ENCODE measurements at regions not wholly inside any gene's neighbourhood (a gene's known extent, or its start where the extent isn't known, plus 50 kb on each side); places are given as distances from the start of the nearest gene placed in this dataset.

DNA sequence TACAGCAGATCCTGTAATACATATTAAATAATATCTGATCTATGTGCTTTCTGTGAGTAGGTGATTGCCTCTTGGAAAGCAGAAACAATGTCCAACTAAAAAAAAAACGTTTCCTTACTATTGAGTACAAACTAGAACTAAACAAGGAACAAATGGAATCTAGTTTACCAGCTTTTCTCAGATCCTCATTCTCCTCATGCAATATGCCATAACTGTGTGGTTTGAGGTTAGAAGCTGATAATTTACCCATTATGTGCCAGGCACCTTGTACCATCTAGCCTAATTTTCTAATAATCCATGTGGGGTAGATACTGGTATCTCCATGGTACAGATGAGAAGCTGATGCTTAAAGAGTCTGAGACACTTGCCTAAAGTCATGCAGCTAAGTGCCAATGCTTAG is 154.7 kb downstream of the PTGER3 start:
- no peak for DNase-seq
- POLR2A ChIA-PET (ENCODE audit: partially characterized antibody): no interaction called here
- no peak overlapping the region for H3K27ac Mint-ChIP-seq

DNA sequence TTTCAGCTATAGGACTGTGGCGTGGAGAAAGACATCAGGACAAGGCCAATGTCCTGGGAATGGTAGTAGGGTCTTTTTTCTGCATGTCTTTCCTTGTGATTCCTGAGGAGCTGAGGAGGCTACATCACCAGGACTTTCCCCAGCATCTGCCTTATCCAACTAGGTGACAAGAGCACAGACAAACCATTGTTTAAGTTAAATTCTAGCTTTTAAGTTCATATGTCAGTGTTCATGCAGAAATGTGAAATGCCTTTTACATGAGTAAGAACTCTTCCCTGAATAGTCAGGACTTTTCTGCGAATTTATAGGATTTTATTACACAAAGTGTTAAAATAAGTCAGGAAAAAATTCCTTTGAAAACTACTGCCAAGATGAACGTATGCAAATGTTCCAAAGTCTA is 154.2 kb downstream of the PTGER3 start:
- Histone ChIP-seq H3K4me1 (ENCODE audit: insufficient read depth, low read length) (no peaks in the 10 kb centered on the region), H3K36me3 (ENCODE audit: insufficient read depth, low read length) (no peaks in the 10 kb centered on the region), H3K4me3 (ENCODE audit: low read length in 2 of 2) (no peak overlapping the region), H3K9me3 (ENCODE audit: control insufficient read depth in 1 of 2, low read length in 2 of 2) (no peaks in the 10 kb centered on the region), H3K27ac (ENCODE audit: low read depth, low read length) (no peak overlapping the region), H3K27me3 (ENCODE audit: insufficient read depth, low read length) (no peaks in the 10 kb centered on the region)
- Mint-ChIP-seq H3K4me3 (no peak overlapping the region), H3K36me3 (no peaks in the 10 kb centered on the region), H3K27ac (no peak overlapping the region), H3K9me3 (peaks cover 0 to 3% (median 0%) of the 10 kb centered on the region in 8 donors), H3K4me1 (no peaks in the 10 kb centered on the region), H3K27me3 (peaks cover 0 to 2% of the 10 kb centered on the region in 2 donors)
- intact Hi-C loops (cut with micrococcal nuclease): no loop called here
- DNase-seq: no peak
- CTCF ChIA-PET (ENCODE audit: partially characterized antibody): no interaction called here
- POLR2A ChIA-PET (ENCODE audit: partially characterized antibody): no interaction called here

More for the DNA sequence above, 154.7 kb downstream of the PTGER3 start:
- Histone ChIP-seq H3K4me3 (ENCODE audit: low read length in 2 of 2) (no peak overlapping the region), H3K9me3 (ENCODE audit: control insufficient read depth in 1 of 2, low read length in 2 of 2) (no peaks in the 10 kb centered on the region), H3K4me1 (ENCODE audit: insufficient read depth, low read length) (no peaks in the 10 kb centered on the region), H3K27me3 (ENCODE audit: insufficient read depth, low read length) (no peaks in the 10 kb centered on the region), H3K27ac (ENCODE audit: low read depth, low read length) (no peak overlapping the region), H3K36me3 (ENCODE audit: insufficient read depth, low read length) (no peaks in the 10 kb centered on the region)
- H3K4me3 Mint-ChIP-seq: no peak overlapping the region
- no peaks in the 10 kb centered on the region for H3K4me1 Mint-ChIP-seq
- H3K9me3 Mint-ChIP-seq: peaks cover 0 to 2% (median 0%) of the 10 kb centered on the region in 8 donors
- no peaks in the 10 kb centered on the region for H3K27me3 Mint-ChIP-seq
- CTCF ChIA-PET (ENCODE audit: partially characterized antibody): no interaction called here
- intact Hi-C loops (cut with micrococcal nuclease): no loop called here
- no peaks in the 10 kb centered on the region for H3K36me3 Mint-ChIP-seq

DNA sequence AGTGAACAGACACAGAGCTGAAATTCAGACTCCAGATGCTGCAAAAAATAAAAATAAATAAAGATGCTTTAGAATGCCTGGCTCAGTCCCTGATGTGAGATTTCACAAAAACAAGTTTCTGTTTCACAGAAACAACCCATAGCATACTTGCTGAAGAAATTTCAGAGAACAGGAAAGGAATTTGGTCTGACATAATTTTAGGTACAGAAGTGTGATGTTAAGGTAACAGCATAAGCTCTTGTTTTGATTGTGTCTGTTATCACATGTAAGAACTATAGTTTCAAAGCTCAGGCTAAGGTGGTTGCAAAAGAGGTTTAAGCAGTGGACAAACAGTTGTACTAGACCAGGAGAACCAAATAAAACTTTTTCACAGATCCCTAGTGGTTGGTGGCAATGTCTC is 152.1 kb downstream of the PTGER3 start:
- Histone ChIP-seq H3K9me3 (ENCODE audit: control insufficient read depth in 1 of 2, low read length in 2 of 2) (no peaks in the 10 kb centered on the region), H3K4me1 (ENCODE audit: insufficient read depth, low read length) (no peaks in the 10 kb centered on the region), H3K27me3 (ENCODE audit: insufficient read depth, low read length) (no peaks in the 10 kb centered on the region), H3K36me3 (ENCODE audit: insufficient read depth, low read length) (no peaks in the 10 kb centered on the region), H3K4me3 (ENCODE audit: low read length in 2 of 2) (no peak overlapping the region), H3K27ac (ENCODE audit: low read depth, low read length) (no peak overlapping the region)
- Mint-ChIP-seq H3K27ac (no peak overlapping the region), H3K9me3 (peaks cover 0 to 3% (median 0%) of the 10 kb centered on the region in 8 donors), H3K4me3 (no peak overlapping the region), H3K36me3 (no peaks in the 10 kb centered on the region), H3K27me3 (peaks cover 0 to 2% of the 10 kb centered on the region in 2 donors), H3K4me1 (no peaks in the 10 kb centered on the region)
- no peak for DNase-seq
- intact Hi-C loops (cut with micrococcal nuclease): no loop called here
- ChIA-PET CTCF (ENCODE audit: partially characterized antibody) (no interaction called here), POLR2A (ENCODE audit: partially characterized antibody) (no interaction called here)

DNA sequence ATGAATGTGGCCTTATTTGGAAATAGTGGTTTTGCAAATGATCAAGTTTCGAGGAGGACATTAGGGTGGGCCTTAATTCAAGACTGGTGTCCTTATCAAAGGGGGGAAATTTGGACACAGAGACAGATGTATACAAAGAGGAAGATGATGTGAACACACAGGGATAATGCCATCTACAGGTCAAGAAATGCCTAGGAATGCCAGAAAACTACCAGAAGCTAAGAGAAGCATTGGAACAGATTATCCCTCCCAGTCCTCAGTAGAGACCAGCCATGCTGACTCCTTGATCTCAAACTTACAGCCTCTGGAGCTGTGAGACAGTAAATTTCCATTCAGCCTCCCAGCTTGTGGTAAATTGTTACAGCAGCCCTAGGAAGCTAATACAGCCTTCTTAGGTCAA is 151.4 kb downstream of the PTGER3 start:
- intact Hi-C loops (cut with micrococcal nuclease): no loop called here
- no peaks in the 10 kb centered on the region for H3K9me3 ChIP-seq (ENCODE audit: control insufficient read depth in 1 of 2, low read length in 2 of 2)
- ChIA-PET CTCF (ENCODE audit: partially characterized antibody) (no interaction called here), POLR2A (ENCODE audit: partially characterized antibody) (no interaction called here)
- H3K27ac ChIP-seq (ENCODE audit: low read depth, low read length): no peak overlapping the region
- no peak for DNase-seq
- peaks cover 0 to 2% of the 10 kb centered on the region in 2 donors for H3K27me3 Mint-ChIP-seq
- no peaks in the 10 kb centered on the region for H3K36me3 ChIP-seq (ENCODE audit: insufficient read depth, low read length)
- H3K9me3 Mint-ChIP-seq: peaks cover 0 to 3% (median 0%) of the 10 kb centered on the region in 8 donors
- no peak overlapping the region for H3K27ac Mint-ChIP-seq
- no peaks in the 10 kb centered on the region for H3K27me3 ChIP-seq (ENCODE audit: insufficient read depth, low read length)
- no peak overlapping the region for H3K4me3 ChIP-seq (ENCODE audit: low read length in 2 of 2)
- H3K4me1 Mint-ChIP-seq: no peaks in the 10 kb centered on the region
- no peaks in the 10 kb centered on the region for H3K36me3 Mint-ChIP-seq
- no peaks in the 10 kb centered on the region for H3K4me1 ChIP-seq (ENCODE audit: insufficient read depth, low read length)
- no peak overlapping the region for H3K4me3 Mint-ChIP-seq

DNA sequence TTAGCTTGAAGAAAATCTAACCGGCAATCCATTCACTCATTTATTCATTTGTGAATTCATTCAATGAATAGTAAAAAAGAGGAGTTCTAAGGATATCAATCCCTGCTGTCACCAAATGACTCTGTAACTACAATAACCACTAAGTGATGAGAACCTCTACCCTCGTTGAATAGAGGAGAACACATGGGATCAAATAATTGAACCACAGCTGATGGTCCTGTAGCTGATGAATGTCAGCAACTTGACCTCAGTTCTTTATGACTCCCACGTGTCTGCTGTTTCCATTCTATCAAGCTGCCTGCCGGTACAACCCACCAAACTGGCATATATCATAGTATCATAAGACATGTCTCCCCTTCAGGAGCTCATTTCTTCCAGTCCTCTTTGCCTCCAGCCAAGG is 150.3 kb downstream of the PTGER3 start:
- Mint-ChIP-seq H3K27me3 (peaks cover 0 to 2% of the 10 kb centered on the region in 2 donors), H3K9me3 (peaks cover 0 to 3% (median 0%) of the 10 kb centered on the region in 8 donors), H3K4me1 (no peaks in the 10 kb centered on the region), H3K4me3 (no peak overlapping the region), H3K36me3 (no peaks in the 10 kb centered on the region), H3K27ac (no peak overlapping the region)
- H3K27me3 ChIP-seq (ENCODE audit: insufficient read depth, low read length): no peaks in the 10 kb centered on the region
- H3K4me3 ChIP-seq (ENCODE audit: low read length in 2 of 2): no peak overlapping the region
- no peaks in the 10 kb centered on the region for H3K4me1 ChIP-seq (ENCODE audit: insufficient read depth, low read length)
- intact Hi-C loops (cut with micrococcal nuclease): no loop called here
- POLR2A ChIA-PET (ENCODE audit: partially characterized antibody): no interaction called here
- no peaks in the 10 kb centered on the region for H3K36me3 ChIP-seq (ENCODE audit: insufficient read depth, low read length)
- H3K27ac ChIP-seq (ENCODE audit: low read depth, low read length): no peak overlapping the region
- DNase-seq: no peak
- CTCF ChIA-PET (ENCODE audit: partially characterized antibody): no interaction called here
- H3K9me3 ChIP-seq (ENCODE audit: control insufficient read depth in 1 of 2, low read length in 2 of 2): no peaks in the 10 kb centered on the region

DNA sequence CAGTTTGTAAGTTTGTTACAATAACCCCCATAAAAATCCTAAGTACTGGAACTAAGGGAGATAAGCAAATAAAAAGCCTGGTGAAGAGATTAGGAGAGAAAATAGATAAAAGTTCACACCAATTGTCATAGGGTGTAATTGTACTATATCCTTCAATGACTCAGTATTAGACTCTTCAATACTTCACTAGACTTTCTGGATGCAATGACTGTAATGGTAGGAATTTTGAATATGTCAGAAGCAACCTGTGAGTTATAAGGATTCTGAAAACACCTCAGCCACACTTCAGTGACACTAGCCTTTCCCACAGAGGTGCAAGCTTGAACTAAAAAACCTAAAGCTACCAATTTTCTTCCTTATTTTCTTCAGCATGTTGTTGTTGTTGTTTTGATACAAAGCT is 147.9 kb downstream of the PTGER3 start:
- POLR2A ChIA-PET (ENCODE audit: partially characterized antibody): no interaction called here
- Histone ChIP-seq H3K27me3 (ENCODE audit: insufficient read depth, low read length) (no peaks in the 10 kb centered on the region), H3K27ac (ENCODE audit: low read depth, low read length) (no peak overlapping the region), H3K4me1 (ENCODE audit: insufficient read depth, low read length) (no peaks in the 10 kb centered on the region), H3K36me3 (ENCODE audit: insufficient read depth, low read length) (no peaks in the 10 kb centered on the region), H3K9me3 (ENCODE audit: control insufficient read depth in 1 of 2, low read length in 2 of 2) (no peaks in the 10 kb centered on the region), H3K4me3 (ENCODE audit: low read length in 2 of 2) (no peak overlapping the region)
- no peak for DNase-seq
- Mint-ChIP-seq H3K4me1 (no peaks in the 10 kb centered on the region), H3K27ac (no peak overlapping the region), H3K36me3 (no peaks in the 10 kb centered on the region), H3K9me3 (peaks cover 0 to 6% (median 0%) of the 10 kb centered on the region in 8 donors), H3K27me3 (peaks cover 0 to 3% of the 10 kb centered on the region in 2 donors), H3K4me3 (no peak overlapping the region)
- intact Hi-C loops (cut with micrococcal nuclease): no loop called here
- CTCF ChIA-PET (ENCODE audit: partially characterized antibody): no interaction called here

DNA sequence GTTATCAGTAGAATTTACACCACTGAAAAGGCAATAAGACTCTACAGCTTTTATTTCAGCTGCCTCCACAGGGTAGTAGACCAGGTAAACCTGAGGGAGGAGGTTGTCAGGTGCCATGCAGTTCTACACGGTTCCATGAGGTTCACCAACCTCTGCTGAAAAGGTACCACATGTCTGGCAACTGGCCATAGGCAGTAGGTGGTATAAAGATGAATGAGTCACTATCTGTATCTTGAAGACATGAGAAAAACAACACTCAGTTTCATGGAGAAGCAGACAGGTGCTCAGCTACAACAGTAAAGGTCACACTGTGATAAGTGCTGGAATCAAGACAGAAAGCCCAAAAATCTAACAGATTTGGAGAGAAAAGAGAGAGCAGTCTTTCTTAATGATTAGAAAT is 145.4 kb downstream of the PTGER3 start:
- Histone ChIP-seq H3K4me1 (ENCODE audit: insufficient read depth, low read length) (no peaks in the 10 kb centered on the region), H3K27ac (ENCODE audit: low read depth, low read length) (no peak overlapping the region), H3K27me3 (ENCODE audit: insufficient read depth, low read length) (no peaks in the 10 kb centered on the region), H3K36me3 (ENCODE audit: insufficient read depth, low read length) (no peaks in the 10 kb centered on the region), H3K9me3 (ENCODE audit: control insufficient read depth in 1 of 2, low read length in 2 of 2) (no peaks in the 10 kb centered on the region), H3K4me3 (ENCODE audit: low read length in 2 of 2) (no peak overlapping the region)
- no peak overlapping the region for H3K4me3 Mint-ChIP-seq
- H3K27ac Mint-ChIP-seq: peak overlapping the region in 1 of 7 donors; percentile 32
- no peaks in the 10 kb centered on the region for H3K4me1 Mint-ChIP-seq
- ChIA-PET CTCF (ENCODE audit: partially characterized antibody) (no interaction called here), POLR2A (ENCODE audit: partially characterized antibody) (no interaction called here)
- intact Hi-C loops (cut with micrococcal nuclease): no loop called here
- H3K9me3 Mint-ChIP-seq: peaks cover 0 to 6% (median 2%) of the 10 kb centered on the region in 8 donors
- DNase-seq: no peak
- H3K27me3 Mint-ChIP-seq: peaks cover 0 to 3% of the 10 kb centered on the region in 2 donors
- no peaks in the 10 kb centered on the region for H3K36me3 Mint-ChIP-seq

DNA sequence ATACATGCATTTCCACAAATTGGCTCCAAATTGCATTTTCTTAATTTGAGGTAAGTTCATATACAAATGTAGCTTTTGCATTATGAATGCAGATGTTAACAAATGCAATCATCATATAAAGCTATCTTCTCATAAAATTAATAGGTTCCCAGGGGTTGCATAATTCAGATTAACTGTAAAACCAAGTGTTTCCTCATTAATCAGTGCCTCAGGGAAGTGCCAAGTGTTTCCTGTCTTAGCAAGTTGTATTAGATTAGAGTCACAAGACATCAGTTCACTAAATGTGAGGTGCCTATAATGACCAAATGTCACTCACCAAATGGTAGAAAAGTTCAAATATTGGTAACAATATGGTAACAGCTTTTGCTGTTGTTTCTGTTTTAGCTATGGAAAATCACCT is 140.8 kb downstream of the PTGER3 start:
- H3K9me3 Mint-ChIP-seq: peaks cover 0 to 6% (median under 1%) of the 10 kb centered on the region in 8 donors
- H3K9me3 ChIP-seq (ENCODE audit: control insufficient read depth in 1 of 2, low read length in 2 of 2): no peaks in the 10 kb centered on the region
- no peaks in the 10 kb centered on the region for H3K4me1 Mint-ChIP-seq
- intact Hi-C loops (cut with micrococcal nuclease): no loop called here
- H3K4me1 ChIP-seq (ENCODE audit: insufficient read depth, low read length): no peaks in the 10 kb centered on the region
- no peak for DNase-seq
- ChIA-PET CTCF (ENCODE audit: partially characterized antibody) (no interaction called here), POLR2A (ENCODE audit: partially characterized antibody) (no interaction called here)
- no peak overlapping the region for H3K4me3 ChIP-seq (ENCODE audit: low read length in 2 of 2)
- H3K36me3 ChIP-seq (ENCODE audit: insufficient read depth, low read length): no peaks in the 10 kb centered on the region
- no peak overlapping the region for H3K27ac ChIP-seq (ENCODE audit: low read depth, low read length)
- no peak overlapping the region for H3K4me3 Mint-ChIP-seq
- no peaks in the 10 kb centered on the region for H3K27me3 ChIP-seq (ENCODE audit: insufficient read depth, low read length)
- no peaks in the 10 kb centered on the region for H3K36me3 Mint-ChIP-seq
- peaks cover 0 to 1% of the 10 kb centered on the region in 2 donors for H3K27me3 Mint-ChIP-seq
- H3K27ac Mint-ChIP-seq: no peak overlapping the region

All from CD4-positive, alpha-beta memory T cell (primary cell).